ENCODE measurements at regions not wholly inside any gene's neighbourhood (a gene's known extent, or its start where the extent isn't known, plus 50 kb on each side); places are given as distances from the start of the nearest gene placed in this dataset.

DNA sequence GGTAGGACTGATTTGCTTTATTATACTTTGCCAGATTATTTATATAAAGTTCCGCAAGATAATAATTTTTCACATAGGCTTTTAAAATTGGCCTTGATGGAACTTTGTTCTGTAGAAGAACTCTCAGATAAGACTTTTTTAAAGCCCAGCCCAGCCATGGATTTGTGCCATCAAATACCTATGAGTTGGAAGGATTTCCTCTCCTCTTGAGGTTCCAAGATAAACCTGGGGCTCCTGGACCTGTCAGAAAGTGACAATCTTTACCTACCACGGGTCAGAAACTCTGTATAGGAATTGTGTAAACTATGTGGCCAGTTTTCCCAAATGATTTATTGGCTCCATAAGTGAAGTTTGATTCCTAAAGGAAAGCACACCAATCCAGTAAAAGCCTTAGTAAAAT, 271.9 kb upstream of the GRID2 start:
- Histone ChIP-seq H3K79me2 (ENCODE audit: control insufficient read depth, insufficient read depth, low read length) (no peaks in the 10 kb centered on the region), H3K4me3 (ENCODE audit: control insufficient read depth in 2 of 3, extremely low read depth in 1 of 3, insufficient read depth in 2 of 3, low read depth in 1 of 3, low read length in 3 of 3) (no peak overlapping the region), H3K9me3 (ENCODE audit: control insufficient read depth, low read depth, low read length) (no peaks in the 10 kb centered on the region), H3K9me1 (ENCODE audit: control insufficient read depth, extremely low read depth, insufficient read depth, low read length) (no peaks in the 10 kb centered on the region), H3K27ac (ENCODE audit: control insufficient read depth, insufficient read depth, low read length) (no peak overlapping the region), H3K4me1 (ENCODE audit: control insufficient read depth, extremely low read depth, insufficient read depth, low read length) (no peaks in the 10 kb centered on the region), H3K36me3 (ENCODE audit: control insufficient read depth in 2 of 2, extremely low read depth in 1 of 2, insufficient read depth in 2 of 2, low read length in 2 of 2) (no peaks in the 10 kb centered on the region), H3K4me2 (ENCODE audit: control insufficient read depth, extremely low read depth, insufficient read depth, low read depth, low read length) (no peak overlapping the region), H3K9ac (ENCODE audit: control insufficient read depth, extremely low read depth, insufficient read depth, low read length) (no peak overlapping the region), H2AFZ (ENCODE audit: control insufficient read depth, low read length) (no peak overlapping the region), H3K27me3 (ENCODE audit: control insufficient read depth, extremely low read depth, insufficient read depth, low read length) (no peaks in the 10 kb centered on the region), H4K20me1 (ENCODE audit: control insufficient read depth, extremely low read depth, insufficient read depth, low read length) (no peaks in the 10 kb centered on the region)
- dilution Hi-C loops (cut with MboI; ENCODE audit: extremely low pct_ligation_motif_present, low sequenced_read_pairs), result no loop called here
- FAIRE-seq (no peak), DNase-seq (ENCODE audit: low read depth, low spot score) (no peak)
- TF ChIP-seq, protein P1, sequence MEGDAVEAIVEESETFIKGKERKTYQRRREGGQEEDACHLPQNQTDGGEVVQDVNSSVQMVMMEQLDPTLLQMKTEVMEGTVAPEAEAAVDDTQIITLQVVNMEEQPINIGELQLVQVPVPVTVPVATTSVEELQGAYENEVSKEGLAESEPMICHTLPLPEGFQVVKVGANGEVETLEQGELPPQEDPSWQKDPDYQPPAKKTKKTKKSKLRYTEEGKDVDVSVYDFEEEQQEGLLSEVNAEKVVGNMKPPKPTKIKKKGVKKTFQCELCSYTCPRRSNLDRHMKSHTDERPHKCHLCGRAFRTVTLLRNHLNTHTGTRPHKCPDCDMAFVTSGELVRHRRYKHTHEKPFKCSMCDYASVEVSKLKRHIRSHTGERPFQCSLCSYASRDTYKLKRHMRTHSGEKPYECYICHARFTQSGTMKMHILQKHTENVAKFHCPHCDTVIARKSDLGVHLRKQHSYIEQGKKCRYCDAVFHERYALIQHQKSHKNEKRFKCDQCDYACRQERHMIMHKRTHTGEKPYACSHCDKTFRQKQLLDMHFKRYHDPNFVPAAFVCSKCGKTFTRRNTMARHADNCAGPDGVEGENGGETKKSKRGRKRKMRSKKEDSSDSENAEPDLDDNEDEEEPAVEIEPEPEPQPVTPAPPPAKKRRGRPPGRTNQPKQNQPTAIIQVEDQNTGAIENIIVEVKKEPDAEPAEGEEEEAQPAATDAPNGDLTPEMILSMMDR (optimal IDR thresholded peaks at IDR 0.05 in 1 of 3, IDR thresholded peaks at IDR 0.05 in 1 of 3, conservative IDR thresholded peaks at IDR 0.05 in 1 of 3; ENCODE audit: extremely low read depth in 1 of 3, insufficient read depth in 2 of 3, low read length in 3 of 3), result no peak
- TF ChIP-seq EZH2 (IDR thresholded peaks at IDR 0.05; ENCODE audit: low read length), result no peak

DNA sequence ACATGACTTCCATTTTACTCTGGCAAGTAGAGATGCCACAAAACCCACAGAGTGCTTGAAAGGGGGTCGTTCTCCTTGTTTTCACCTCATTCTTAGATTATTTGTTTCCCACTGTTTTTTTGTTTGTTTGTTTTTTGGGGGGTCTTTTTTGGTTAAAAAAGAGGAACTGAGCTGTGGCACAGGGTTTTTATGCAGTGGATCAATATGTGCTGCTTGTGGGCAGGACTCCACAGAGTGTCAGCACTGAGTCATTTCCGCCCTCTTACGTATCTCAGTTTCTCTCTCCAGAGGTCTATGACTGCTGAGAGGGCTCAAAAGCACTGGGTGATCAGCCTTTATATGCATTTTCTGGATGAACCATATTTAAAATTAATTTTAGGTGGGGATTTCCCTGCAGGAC, 268.1 kb upstream of the GRID2 start:
- no peaks in the 10 kb centered on the region for H3K36me3 ChIP-seq (ENCODE audit: control insufficient read depth in 2 of 2, extremely low read depth in 1 of 2, insufficient read depth in 2 of 2, low read length in 2 of 2)
- no peak overlapping the region for H3K27ac ChIP-seq (ENCODE audit: control insufficient read depth, insufficient read depth, low read length)
- no peak overlapping the region for H3K4me2 ChIP-seq (ENCODE audit: control insufficient read depth, extremely low read depth, insufficient read depth, low read depth, low read length)
- FAIRE-seq (no peak), DNase-seq (ENCODE audit: low read depth, low spot score) (no peak)
- no peaks in the 10 kb centered on the region for H3K9me3 ChIP-seq (ENCODE audit: control insufficient read depth, low read depth, low read length)
- dilution Hi-C loops (cut with MboI; ENCODE audit: extremely low pct_ligation_motif_present, low sequenced_read_pairs), result no loop called here
- no peaks in the 10 kb centered on the region for H3K4me1 ChIP-seq (ENCODE audit: control insufficient read depth, extremely low read depth, insufficient read depth, low read length)
- H2AFZ ChIP-seq (ENCODE audit: control insufficient read depth, low read length), result no peak overlapping the region
- no peaks in the 10 kb centered on the region for H3K9me1 ChIP-seq (ENCODE audit: control insufficient read depth, extremely low read depth, insufficient read depth, low read length)
- no peak overlapping the region for H3K4me3 ChIP-seq (ENCODE audit: control insufficient read depth in 2 of 3, extremely low read depth in 1 of 3, insufficient read depth in 2 of 3, low read depth in 1 of 3, low read length in 3 of 3)
- no peaks in the 10 kb centered on the region for H3K79me2 ChIP-seq (ENCODE audit: control insufficient read depth, insufficient read depth, low read length)
- no peak overlapping the region for H3K9ac ChIP-seq (ENCODE audit: control insufficient read depth, extremely low read depth, insufficient read depth, low read length)
- H4K20me1 ChIP-seq (ENCODE audit: control insufficient read depth, extremely low read depth, insufficient read depth, low read length), result no peaks in the 10 kb centered on the region
- TF ChIP-seq, protein P1 (optimal IDR thresholded peaks at IDR 0.05 in 1 of 3, IDR thresholded peaks at IDR 0.05 in 1 of 3, conservative IDR thresholded peaks at IDR 0.05 in 1 of 3; ENCODE audit: extremely low read depth in 1 of 3, insufficient read depth in 2 of 3, low read length in 3 of 3), result no peak
- no peak for TF ChIP-seq EZH2 (IDR thresholded peaks at IDR 0.05; ENCODE audit: low read length)
- H3K27me3 ChIP-seq (ENCODE audit: control insufficient read depth, extremely low read depth, insufficient read depth, low read length), result no peaks in the 10 kb centered on the region
